ENCODE measurements at regions not wholly inside any gene's neighbourhood (a gene's known extent, or its start where the extent isn't known, plus 50 kb on each side); places are given as distances from the start of the nearest gene placed in this dataset.

- CTCF ChIA-PET: no interaction called here
Measured at GRCh38 chr15:87680208-87680607, 576.3 kb downstream of the NTRK3 start.

GRCh38 chr15:87675271-87675670 is 581.3 kb downstream of the NTRK3 start:
- ChIA-PET CTCF (no interaction called here), POLR2A (ENCODE audit: low non-redundant PET) (interaction anchor here (0.6 kb wide), 1 partner anchor 208 kb away, joined by 3 read pairs; no protein-coding TSS in a partner anchor)
- Histone ChIP-seq H3K27me3 (replicated peaks; ENCODE audit: insufficient read depth, low read depth, low read length, poor library complexity) (no peaks in the 10 kb centered on the region), H3K4me1 (ENCODE audit: insufficient read depth, low read length, poor library complexity, severe bottlenecking) (no peaks in the 10 kb centered on the region), H3K4me3 (ENCODE audit: low read depth, low read length, poor library complexity, severe bottlenecking) (no peak overlapping the region), H3K9me3 (ENCODE audit: low read depth, low read length, poor library complexity, severe bottlenecking) (peaks cover 23% of the 10 kb centered on the region), H3K36me3 (ENCODE audit: insufficient read depth, low read length, poor library complexity, severe bottlenecking) (no peaks in the 10 kb centered on the region), H3K27ac (ENCODE audit: low read depth, low read length, poor library complexity, severe bottlenecking) (no peak overlapping the region)
- intact Hi-C loops (cut with micrococcal nuclease; ENCODE audit: unreplicated experiment): no loop called here
- BruUV-seq (replicated peaks): no TSS peak
- DNase-seq (ENCODE audit: low spot score): no peak
- TF ChIP-seq EZH2 (IDR thresholded peaks at IDR 0.05; ENCODE audit: borderline replicate concordance, low read depth, low read length, poor library complexity, severe bottlenecking) (no peak), CTCF (conservative IDR thresholded peaks at IDR 0.05; ENCODE audit: low read depth, low read length) (no peak)

More at GRCh38 chr15:87680208-87680607, 576.3 kb downstream of the NTRK3 start:
- intact Hi-C loops (cut with micrococcal nuclease; ENCODE audit: unreplicated experiment): no loop called here
- no TSS peak for BruUV-seq (replicated peaks)
- no peaks in the 10 kb centered on the region for H3K36me3 ChIP-seq (ENCODE audit: insufficient read depth, low read length, poor library complexity, severe bottlenecking)
- TF ChIP-seq CTCF (conservative IDR thresholded peaks at IDR 0.05; ENCODE audit: low read depth, low read length) (no peak), EZH2 (IDR thresholded peaks at IDR 0.05; ENCODE audit: borderline replicate concordance, low read depth, low read length, poor library complexity, severe bottlenecking) (no peak)
- no peak overlapping the region for H3K4me3 ChIP-seq (ENCODE audit: low read depth, low read length, poor library complexity, severe bottlenecking)
- POLR2A ChIA-PET (ENCODE audit: low non-redundant PET): no interaction called here
- DNase-seq (ENCODE audit: low spot score): no peak
- H3K9me3 ChIP-seq (ENCODE audit: low read depth, low read length, poor library complexity, severe bottlenecking): peaks cover 21% of the 10 kb centered on the region
- H3K27me3 ChIP-seq (replicated peaks; ENCODE audit: insufficient read depth, low read depth, low read length, poor library complexity): no peaks in the 10 kb centered on the region
- no peak overlapping the region for H3K27ac ChIP-seq (ENCODE audit: low read depth, low read length, poor library complexity, severe bottlenecking)
- no peaks in the 10 kb centered on the region for H3K4me1 ChIP-seq (ENCODE audit: insufficient read depth, low read length, poor library complexity, severe bottlenecking)

DNA sequence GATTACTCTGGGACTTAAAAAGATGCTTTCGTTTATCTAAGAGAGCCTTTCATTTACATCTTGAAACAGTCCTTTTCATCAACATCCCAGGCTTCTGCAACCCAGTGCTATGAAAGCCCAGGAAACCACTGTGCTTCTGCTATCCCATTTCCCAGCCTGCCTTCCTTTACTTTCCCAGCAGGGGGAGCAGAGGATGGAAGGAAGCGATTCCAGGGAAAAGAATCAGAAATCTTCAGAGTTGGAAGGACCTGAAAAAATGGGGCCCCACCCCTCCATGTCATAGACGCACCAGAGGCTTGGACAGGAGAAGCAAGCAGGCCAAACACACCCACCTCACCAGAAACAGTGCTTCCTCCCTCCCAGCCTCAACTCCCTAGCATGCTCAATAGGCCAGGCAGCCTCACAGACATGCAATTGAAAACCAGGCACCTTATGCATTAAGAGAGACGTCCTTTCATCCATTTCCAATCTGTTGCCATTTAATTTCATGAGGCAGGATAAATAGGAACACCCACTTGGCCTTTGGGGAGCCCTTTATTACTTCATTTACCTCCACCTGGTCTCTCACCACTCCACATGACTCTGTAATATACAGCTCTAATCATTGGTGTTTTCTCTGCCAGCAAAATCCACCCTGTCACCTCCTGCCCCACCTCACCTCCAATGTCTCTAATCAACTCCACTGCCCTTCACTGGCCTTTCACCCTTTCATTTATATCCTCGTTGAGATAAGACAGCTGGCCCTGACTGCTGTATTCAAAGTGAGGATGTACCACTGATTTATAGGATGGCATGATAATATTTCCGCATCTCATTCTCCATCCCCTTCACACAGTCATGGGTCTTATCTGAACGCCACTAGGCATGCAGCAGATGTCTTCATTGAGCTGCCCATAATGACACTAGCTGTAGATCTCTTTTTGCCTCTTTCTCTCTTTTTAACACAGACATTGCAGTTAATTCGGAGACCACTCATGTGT is 583.9 kb downstream of the NTRK3 start:
- POLR2A ChIA-PET (ENCODE audit: low non-redundant PET): no interaction called here
- Histone ChIP-seq H3K27ac (ENCODE audit: low read depth, low read length, poor library complexity, severe bottlenecking) (no peak overlapping the region), H3K36me3 (ENCODE audit: insufficient read depth, low read length, poor library complexity, severe bottlenecking) (no peaks in the 10 kb centered on the region), H3K9me3 (ENCODE audit: low read depth, low read length, poor library complexity, severe bottlenecking) (peaks cover 20% of the 10 kb centered on the region), H3K27me3 (replicated peaks; ENCODE audit: insufficient read depth, low read depth, low read length, poor library complexity) (no peaks in the 10 kb centered on the region), H3K4me1 (ENCODE audit: insufficient read depth, low read length, poor library complexity, severe bottlenecking) (no peaks in the 10 kb centered on the region), H3K4me3 (ENCODE audit: low read depth, low read length, poor library complexity, severe bottlenecking) (no peak overlapping the region)
- peak; percentile 6 for DNase-seq (ENCODE audit: low spot score)
- BruUV-seq (replicated peaks): no TSS peak
- peak; percentile 37 for TF ChIP-seq CTCF (conservative IDR thresholded peaks at IDR 0.05; ENCODE audit: low read depth, low read length)
- no peak for TF ChIP-seq EZH2 (IDR thresholded peaks at IDR 0.05; ENCODE audit: borderline replicate concordance, low read depth, low read length, poor library complexity, severe bottlenecking)
- intact Hi-C loops (cut with micrococcal nuclease; ENCODE audit: unreplicated experiment): no loop called here
- CTCF ChIA-PET: interaction anchor here (0.7 kb wide), 1 partner anchor 315 kb away, joined by 3 read pairs; no protein-coding TSS in a partner anchor

Data from A673 (cell line).